HG02798 (cell line): ENCODE measurements at regions not wholly inside any gene's neighbourhood (a gene's known extent, or its start where the extent isn't known, plus 50 kb on each side); places are given as distances from the start of the nearest gene placed in this dataset.
A peak's percentile ranks its signal among the peaks of the same experiment; 100 is the strongest.
"Not testable (repeated sequence)": the region's sequence is repeated elsewhere in the genome, so short reads cannot be mapped to it uniquely, and the experiment has no call there.

Source experiments
- ATAC-seq: cut with Tn5 transposase; IDR thresholded peaks from one replicate; pipeline ENCODE4 v1.9.1; 2021; ENCODE audit warnings: mild to moderate bottlenecking; ENCODE audit not compliant: unreplicated experiment, poor library complexity

DNA sequence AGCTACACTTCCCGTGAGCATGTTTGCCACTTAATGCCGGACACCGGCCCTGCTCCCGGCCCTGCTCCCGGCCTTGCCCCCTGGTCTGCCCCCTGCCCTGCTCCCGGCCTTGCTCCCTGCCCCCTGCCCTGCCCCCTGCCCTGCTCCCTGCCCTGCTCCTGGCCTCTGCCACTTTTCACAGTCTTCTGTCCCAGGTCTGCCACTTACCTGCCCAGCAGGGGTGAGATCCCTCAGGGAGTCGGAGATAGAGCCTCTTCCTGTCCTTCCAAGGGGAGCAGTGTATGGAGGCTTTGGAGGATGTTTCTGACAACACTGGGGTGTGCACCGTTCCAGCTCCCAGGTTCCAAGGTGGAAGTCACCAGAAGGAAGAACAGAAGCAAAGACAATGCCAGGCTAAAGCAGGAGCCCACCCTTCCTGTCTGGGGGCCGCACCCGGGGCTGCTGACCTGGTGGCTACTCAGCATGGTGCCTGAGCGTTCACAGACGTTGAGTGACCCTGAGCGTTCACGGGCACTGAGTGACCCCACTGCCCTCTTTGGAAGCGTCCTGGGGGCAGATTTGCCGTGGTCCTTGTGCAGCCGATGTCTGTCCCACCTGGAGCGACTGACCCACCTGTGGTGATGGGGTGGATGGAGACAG lies 199.8 kb downstream of the DLL1 start:
- no peak for ATAC-seq

DNA sequence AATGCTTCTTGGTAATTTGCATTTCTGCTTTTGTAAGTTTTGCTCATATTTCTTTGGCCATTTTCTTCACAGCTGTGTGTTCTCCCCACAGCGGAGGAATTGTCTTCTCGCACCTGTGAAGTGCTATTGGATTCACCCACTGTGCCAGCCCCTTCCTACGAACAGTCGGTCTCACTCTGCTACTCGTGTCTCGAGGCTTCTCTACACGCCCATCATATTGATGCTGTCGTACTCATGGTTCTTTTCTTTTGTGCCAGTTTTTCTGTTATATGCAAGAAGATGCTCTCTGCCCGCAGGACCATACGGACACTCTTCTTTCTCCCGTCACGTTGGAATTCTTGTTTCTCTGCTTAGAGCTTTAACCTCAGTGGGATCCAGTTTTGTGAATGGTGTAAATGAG lies 200.3 kb downstream of the DLL1 start:
- no peak for ATAC-seq

DNA sequence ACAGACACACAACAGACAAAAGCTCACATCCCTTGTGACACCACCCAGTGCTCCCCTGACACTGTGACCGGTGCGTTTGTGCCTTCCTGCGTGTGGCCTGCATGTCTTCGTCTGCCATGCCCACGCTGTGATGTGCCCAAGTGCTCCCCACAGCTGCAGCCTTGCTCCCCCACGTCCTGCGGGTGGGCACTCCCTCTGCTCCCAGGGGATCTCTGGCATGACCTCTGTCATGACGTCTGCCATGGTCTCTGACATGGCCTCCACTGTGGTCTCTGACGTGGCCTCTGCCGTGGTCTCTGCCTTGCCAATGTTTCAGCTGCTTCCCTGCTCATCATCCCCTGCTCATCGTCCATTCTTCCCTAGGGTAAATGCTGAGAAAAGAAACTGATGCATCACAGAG lies 200.9 kb downstream of the DLL1 start:
- no peak for ATAC-seq

DNA sequence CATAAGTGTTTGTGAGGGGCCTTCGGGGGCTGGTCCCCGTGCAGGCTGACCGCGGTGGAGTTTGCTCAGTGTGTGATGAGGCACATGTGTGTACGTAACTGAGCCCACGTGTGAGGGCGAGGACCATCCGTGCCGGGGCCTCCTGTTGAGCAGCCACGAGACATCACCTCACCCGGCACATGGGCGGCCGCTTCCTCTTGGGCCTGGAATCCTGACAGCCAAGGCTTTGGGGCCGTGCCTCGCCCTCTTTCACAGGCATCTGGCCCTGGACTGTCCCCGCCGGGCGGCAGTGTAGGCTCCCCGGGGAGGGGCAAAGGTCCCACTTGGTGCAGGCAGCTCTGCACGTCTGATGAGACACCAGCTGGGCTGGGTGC lies 202.3 kb downstream of the DLL1 start:
- ATAC-seq: no peak

DNA sequence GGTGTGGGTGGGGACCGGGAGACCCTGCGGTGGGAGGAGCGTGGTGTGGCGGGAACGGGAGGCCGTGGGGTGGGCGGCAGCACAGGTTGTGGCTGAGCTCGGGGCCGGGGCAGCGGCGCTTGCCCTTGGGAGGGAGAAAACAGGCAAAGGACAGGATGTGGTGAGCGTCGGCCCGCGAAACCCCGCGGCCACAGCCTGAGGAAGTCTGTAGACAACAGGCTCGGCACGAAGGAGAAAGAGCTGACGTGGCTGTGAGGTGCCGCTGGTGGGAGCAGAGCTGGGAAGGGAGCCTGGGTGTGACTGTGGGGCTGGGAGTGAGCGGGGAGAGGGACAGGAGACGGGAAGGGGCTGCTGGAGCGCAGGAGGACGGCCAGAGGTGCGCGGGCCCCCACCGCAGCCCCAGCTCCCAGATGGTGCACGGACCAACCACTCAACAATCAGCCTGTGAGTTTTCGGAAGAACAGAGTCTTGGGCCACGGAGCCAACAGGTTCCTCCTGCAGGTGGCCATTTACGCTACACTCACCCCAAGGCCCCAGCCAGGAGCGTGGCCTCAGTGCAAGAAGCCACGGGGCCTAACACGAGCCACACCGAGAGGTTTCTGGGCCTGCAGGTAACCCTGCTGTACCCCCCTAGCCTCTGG lies 202.8 kb downstream of the DLL1 start:
- peak; percentile 55 for ATAC-seq

DNA sequence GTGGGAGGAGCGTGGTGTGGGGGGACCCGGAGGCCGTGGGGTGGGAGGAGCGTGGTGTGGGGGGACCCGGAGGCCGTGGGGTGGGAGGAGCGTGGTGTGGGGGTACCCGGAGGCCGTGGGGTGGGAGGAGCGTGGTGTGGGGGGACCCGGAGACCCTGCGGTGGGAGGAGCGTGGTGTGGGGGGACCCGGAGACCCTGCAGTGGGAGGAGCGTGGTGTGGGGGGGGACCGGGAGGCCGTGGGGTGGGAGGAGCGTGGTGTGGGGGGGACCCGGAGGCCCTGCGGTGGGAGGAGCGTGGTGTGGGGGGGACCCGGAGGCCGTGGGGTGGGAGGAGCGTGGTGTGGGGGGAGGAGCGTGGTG lies 203.5 kb downstream of the DLL1 start:
- ATAC-seq: not testable (repeated sequence)

DNA sequence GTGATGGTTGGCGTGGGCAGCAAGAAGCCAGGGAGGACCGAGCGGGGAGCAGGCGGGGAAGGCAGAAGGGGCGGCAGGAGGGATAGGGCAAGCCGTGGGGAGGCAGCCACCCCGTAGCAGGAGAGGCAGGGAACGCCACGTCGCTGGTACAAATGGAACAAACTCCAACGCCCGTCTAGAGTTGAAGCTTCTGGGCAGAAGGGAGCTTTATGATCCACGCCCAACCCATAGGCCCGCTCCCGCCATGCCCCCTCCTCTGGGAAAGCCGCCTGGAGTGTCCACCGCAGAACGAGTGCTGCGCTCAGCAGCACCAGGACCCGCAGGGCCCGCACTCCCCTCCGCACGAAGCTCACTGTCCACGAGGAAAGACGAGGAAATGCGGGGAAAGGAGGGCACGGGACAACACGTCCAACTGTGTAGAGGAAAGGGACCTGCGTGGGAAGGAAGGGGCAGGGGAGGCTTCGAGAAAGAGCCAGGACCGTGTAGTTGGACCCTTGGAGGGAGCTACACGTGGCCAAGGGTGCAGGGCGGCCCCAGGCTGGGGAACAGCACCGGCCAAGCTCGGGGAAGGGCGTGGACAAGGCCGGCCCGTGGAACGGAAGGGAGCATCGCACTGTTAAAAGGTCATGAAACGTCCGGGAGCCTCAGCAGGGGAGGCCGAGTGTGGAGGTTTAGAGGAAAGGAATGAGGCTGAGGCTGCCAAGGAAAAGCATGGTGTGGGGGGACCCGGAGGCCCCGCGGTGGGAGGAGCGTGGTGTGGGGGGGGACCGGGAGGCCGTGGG lies 204.0 kb downstream of the DLL1 start:
- ATAC-seq: no peak

DNA sequence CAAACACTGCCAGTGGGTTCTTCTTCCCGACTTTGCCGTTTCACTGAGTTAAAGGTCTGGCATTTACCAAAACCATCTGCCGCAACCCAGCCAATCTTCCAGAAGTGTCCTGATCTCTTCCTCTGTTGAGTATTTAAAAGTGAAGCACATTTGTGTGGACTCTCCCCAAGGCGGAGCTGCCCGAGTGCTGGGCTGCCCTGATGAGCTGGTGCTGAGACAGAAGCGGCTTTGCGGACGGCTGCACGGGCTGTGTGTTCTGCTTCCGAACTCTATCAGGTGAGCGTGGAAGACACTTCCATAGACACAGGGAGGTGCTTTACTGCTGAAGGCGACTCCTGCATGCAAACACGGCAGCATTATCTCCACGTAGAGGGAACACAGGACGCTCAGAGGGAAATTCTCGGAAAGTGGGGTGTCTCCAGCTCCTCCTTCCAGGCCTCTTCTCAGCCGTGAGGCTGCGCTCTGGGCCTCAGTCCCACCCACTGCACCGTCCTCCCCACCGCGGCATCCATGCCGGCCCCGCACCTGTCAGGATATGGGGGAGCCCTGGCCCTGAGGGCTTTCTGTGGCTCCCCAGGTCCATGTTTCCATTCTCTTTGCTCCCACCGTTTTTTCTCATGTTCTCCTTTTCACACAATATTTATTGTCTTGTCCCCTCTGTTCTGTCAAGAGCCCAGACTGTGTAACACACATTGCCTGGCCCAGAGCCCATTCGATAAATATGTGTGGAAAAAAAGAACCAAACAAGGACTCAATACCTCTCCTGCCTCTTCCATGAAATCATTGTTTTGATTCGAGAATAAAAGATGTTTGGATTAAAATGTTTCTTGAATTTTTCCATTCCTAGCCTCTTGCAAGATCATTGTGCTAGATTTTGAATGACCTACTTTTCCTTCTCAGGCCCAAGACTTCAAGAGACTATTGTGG lies 205.1 kb downstream of the DLL1 start:
- ATAC-seq: no peak

DNA sequence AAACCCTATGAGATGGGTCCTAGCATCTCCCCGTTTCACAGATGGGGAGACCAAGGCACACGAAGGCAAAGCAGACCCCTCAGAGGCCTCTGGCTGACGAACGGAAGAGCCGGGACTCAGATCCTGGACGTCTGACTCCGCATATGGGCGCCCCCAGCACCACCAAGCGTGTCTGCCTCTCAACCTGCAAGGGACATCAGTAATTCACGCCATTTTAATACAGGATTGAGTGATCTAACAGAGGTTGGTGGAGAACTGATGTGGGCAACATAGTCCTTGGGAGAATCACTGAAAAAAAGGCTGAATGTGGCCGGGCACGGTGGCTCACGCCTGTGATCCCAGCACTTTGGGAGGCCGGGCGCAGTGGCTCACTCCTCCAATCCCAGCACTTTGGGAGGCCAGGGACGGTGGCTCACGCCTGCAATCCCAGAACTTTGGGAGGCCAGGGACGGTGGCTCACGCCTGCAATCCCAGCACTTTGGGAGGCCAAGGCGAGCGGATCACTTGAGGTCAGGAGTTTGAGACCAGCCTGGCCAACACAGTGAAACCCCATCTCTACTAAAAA lies 206.6 kb downstream of the DLL1 start:
- ATAC-seq: no peak

DNA sequence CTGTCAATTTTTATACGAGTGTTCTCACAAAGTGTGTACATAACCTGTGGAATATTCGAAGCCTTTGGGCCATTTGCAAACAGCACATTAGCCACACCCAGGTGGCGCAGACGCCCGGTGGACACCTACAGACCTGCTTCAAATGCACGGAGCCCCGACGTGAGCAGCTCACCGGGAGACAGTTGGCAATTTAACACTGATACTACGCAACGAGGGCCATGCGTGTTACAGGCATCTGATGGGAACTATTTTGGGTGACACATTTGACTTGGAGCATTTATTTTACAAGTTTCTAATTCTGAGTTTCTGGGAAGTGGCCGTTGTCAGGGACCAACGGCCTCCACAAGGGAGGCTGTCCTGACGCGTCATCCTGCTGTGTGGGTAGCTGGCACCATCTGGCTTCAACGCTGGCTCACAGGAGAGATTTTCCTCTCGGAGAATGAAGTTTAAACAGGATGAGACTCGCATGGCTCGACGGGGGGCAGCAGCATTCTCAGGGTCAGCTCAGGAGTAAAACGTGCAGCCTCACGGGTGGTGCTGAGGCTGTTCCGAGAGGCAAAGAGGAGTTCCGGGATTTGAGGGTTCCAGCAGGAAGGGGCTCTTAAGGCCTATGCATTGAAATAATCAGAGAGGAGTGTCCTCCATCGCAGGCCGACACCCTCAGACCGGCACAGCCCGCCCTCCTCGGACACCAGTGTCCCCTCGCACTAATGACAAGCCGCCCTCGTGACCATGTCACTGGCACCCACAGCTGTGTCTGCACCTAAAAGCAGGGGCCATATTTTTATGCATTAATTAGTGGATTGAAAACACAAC lies 207.4 kb downstream of the DLL1 start:
- ATAC-seq: no peak

DNA sequence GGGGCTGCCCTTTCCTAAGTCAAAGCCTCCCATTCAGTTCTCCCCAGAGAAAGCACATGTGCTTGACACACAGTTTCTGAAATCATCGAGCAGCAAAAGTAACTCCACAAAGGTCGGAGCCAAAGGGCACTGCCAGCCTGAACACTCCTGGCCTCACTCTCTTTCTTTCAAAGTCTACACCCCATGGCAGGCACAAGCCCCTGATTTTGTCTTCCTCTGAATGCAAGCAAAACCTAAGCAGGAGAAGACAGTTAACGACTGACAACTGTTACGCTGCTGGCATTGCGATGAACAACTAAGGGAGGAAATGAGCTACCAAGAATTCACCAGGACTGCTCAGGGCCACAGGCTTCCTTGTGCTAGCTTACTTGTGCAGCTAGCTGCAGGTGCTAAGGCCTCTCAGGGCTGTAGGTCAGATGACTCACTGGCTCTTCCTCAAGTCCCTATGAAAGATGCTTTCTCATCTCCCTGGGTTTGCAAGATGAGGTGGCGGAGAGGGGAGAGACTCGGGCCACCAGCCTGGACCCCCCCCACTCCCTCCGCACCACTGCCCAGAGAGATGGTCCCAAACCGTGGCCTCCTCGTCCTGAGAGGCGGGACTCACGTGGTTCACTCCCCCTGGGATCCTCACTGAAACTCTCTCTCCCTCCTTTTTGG lies 208.2 kb downstream of the DLL1 start:
- no peak for ATAC-seq

DNA sequence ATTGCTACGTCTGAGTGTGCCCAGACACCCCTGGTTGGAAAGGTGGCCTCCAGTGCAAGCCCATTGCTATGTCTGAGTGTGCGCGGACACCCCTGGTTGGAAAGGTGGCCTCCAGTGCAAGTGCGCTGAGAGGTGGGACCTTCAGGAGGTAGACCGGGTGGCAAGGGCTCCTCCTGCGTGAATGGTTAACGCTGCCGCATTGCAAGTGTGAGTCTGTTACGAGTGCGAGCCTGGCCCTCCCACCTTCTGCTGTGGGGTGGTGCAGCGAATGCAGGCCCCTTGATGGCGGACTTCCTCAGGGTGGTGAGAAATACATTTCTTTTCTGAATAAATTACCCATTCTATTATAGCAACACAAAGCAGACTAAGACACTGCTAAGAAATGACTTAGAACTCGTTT lies 208.8 kb downstream of the DLL1 start:
- no peak for ATAC-seq

DNA sequence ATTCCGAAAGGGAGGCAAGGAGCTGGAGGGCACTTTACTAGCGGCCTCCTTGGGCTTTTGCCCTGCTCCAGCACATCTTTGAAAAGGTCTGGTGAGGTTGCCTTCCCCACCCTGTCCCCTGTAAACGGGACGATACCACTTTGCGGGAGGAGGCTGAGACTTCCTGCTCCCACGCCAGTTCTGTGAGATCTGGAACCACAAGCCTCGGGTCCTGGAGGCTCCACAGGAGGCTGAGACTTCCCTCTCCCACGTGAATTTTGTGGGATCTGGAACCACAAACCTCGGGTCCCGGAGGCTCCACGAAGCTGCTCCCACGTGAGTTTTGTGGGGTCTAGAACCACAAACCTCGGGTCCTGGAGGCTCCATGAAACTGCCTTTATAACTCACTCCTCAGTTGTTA lies 209.3 kb downstream of the DLL1 start:
- ATAC-seq: no peak

DNA sequence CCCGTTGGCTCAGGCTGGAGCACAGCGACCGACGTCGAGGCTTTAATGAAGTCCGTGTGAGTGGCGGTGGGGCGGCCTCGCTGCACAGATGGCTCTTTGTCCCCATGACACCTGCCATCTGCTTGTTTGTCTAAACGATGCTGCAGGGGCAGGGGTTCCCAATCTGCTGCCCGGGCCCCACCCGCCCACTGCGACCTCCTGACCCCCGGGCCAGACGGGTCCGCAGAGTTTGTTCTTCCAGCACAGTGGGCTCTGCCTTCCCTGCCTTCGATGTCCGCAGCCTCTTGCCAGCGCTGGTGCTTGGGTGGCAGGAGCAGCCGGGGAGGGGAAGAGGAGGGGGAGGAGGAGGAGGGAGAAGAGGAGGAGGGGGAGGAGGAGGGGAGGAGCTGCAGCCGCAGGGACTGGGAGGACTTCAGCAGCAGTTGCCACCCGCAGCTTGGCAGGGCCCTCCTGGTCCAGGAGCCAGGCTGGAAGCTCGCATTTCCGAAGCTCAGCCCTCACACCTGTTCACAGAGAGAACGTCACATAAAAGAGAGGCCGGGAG lies 210.0 kb downstream of the DLL1 start:
- no peak for ATAC-seq

DNA sequence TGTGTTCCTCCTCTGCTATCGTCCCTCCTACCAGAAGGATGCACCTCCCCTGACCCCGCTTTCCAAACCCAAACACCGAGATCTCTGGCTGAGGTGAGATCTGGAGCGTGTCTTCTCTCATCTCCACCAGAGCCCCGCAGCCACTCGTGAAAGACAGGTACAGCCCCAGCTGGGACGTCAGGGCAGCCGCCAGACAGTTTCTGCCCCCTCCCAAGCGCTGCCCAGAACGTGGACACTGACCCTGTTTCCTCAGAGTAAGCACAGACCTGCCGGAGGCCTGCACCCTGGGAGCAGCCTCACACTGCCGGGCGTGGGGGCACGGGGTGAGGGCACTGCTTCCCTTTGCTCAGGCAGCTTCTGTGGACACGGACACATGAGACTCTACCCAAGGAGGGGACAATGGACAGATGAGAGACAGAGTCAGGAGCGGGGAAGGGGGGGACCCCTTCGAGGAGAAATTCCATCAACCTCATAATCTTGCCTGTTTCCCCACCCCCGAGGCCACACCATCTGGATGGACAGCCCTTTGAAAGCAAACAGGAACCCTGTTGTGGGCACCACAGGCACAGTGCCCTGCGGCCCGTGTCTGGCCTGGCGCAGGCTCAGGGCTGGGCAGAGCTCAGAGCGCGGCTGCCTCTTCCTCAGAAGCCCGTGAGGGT lies 210.6 kb downstream of the DLL1 start:
- ATAC-seq: no peak

DNA sequence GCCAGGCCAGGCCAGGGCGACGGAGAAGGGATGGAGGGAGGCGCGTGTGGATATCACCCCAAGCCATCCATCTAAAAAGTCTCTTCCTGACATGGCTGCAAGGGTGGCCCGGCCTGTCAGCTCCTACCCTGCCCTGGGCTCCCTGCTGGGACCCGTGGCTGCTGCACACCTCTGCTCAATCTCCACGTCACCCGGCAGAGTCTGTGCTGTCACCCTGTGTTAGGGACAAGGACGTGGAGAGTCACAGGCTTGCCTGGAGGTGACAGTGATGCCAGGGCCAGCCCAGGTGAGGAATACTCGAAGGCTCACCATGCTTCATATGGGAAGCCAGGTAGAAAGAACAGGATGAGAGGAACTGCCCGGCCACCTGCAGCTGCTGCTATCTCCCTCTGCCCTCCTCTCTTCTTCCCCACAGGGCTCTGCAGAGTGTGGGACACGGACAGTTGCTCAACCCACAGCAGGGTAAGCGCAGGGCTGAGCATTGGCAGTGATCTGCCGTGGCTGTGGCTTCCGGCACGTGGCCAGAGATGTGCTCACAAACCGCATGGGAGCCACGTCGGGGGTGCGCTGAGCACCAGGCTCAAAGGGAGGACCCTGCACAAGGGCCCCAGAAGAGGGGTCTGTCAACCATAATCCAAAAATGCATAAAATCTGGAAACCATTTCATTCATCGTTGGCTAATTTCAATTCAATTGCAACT lies 214.3 kb downstream of the DLL1 start:
- no peak for ATAC-seq

DNA sequence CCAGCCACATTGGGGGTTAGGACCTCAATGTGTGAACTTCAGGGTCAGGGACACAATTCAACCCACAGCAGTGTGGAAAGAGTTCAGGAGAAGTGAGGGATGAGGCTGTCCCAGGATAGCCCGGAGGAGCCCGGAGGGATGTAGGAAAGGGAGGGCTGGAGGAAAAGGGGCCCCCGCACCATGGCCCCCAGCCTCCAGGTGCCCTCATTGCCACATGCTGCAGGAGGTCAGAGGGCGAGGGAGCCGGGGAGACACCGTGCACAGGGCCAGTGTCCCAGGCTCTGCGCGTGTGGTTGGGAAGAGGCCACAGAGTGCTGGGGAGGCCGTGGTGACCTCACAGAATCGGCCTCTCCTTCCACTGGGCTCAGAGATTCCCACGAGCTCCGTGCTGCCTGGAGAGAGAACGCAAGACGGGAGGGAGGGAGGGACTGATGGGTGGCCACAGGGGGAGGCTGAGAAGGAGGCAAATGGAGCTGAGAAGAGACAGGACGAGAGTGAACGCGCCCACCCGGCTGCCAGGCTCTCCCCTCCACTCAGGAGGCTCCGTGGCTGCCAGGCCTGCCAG lies 215.1 kb downstream of the DLL1 start:
- ATAC-seq: no peak
